Mesenchymal stem cell (in vitro differentiated cells and primary cell): ENCODE measurements at regions not wholly inside any gene's neighbourhood (a gene's known extent, or its start where the extent isn't known, plus 50 kb on each side); places are given as distances from the start of the nearest gene placed in this dataset.

ENCODE experiments used
- DNase-seq: peaks from one replicate; pipeline ENCODE4 v3.0.0-alpha.2; 2013
- H2AFZ ChIP-seq: one replicate; pipeline ENCODE4 v1.6.1; 2013; ENCODE audit warnings: low read depth, mild to moderate bottlenecking, control low read depth, inconsistent platforms, low read length, moderate library complexity
- H2AK5ac ChIP-seq: 2 replicates; pipeline ENCODE4 v1.6.1; 2013; ENCODE audit warnings: low read length, moderate library complexity, mild to moderate bottlenecking, inconsistent platforms; ENCODE audit not compliant: severe bottlenecking
- H2BK120ac ChIP-seq: one replicate; pipeline ENCODE4 v1.6.1; 2013; ENCODE audit warnings: low read depth, mild to moderate bottlenecking, inconsistent platforms, low read length, moderate library complexity
- H2BK12ac ChIP-seq, 2 experiments: one replicate each; pipeline ENCODE4 v1.6.1; 2013; ENCODE audit warnings: inconsistent platforms in 2 of 2, low read length in 2 of 2, mild to moderate bottlenecking in 2 of 2, moderate library complexity in 2 of 2, control low read depth in 1 of 2
- H2BK15ac ChIP-seq: one replicate; pipeline ENCODE4 v1.6.1; 2013; ENCODE audit warnings: mild to moderate bottlenecking, low read depth, inconsistent platforms; ENCODE audit not compliant: poor library complexity, severe bottlenecking
- H2BK5ac ChIP-seq: 2 replicates; pipeline ENCODE4 v1.6.1; 2013; ENCODE audit warnings: low read depth, mild to moderate bottlenecking, low read length, control low read depth, inconsistent platforms; ENCODE audit not compliant: poor library complexity, severe bottlenecking
- H3K14ac ChIP-seq, 2 experiments: one replicate each; pipeline ENCODE4 v1.6.1; 2013; ENCODE audit warnings: inconsistent platforms in 2 of 2, low read length in 2 of 2, control low read depth in 1 of 2, mild to moderate bottlenecking in 1 of 2, moderate library complexity in 1 of 2
- H3K18ac ChIP-seq, 2 experiments: one replicate each; pipeline ENCODE4 v1.6.1; 2013; ENCODE audit warnings: inconsistent platforms in 2 of 2, low read length in 2 of 2, control low read depth in 1 of 2, low read depth in 1 of 2, mild to moderate bottlenecking in 1 of 2
- H3K23ac ChIP-seq, 2 experiments: one replicate each; pipeline ENCODE4 v1.6.1; 2013; ENCODE audit warnings: inconsistent platforms in 2 of 2, low read length in 2 of 2, mild to moderate bottlenecking in 2 of 2, moderate library complexity in 2 of 2, control low read depth in 1 of 2
- H3K27ac ChIP-seq: 2 replicates; pipeline ENCODE4 v1.5.1; 2013; ENCODE audit warnings: mild to moderate bottlenecking, moderate library complexity, low read length, control low read depth, inconsistent platforms; ENCODE audit not compliant: poor library complexity, severe bottlenecking
- H3K27me3 ChIP-seq, 2 experiments: 2 replicates each; pipeline versions ENCODE4 v1.6.1 to v1.7.0; 2013; ENCODE audit warnings: low read length in 2 of 2, mild to moderate bottlenecking in 2 of 2, moderate library complexity in 2 of 2, control low read depth in 1 of 2, inconsistent platforms in 1 of 2; ENCODE audit not compliant: control insufficient read depth in 1 of 2, insufficient read depth in 1 of 2
- H3K36me3 ChIP-seq, 2 experiments: 2 replicates each; pipeline versions ENCODE4 v1.6.1 to v1.7.0; 2013; ENCODE audit warnings: low read length in 2 of 2, control low read depth in 1 of 2, inconsistent platforms in 1 of 2, low read depth in 1 of 2, mild to moderate bottlenecking in 1 of 2; ENCODE audit not compliant: insufficient read depth in 2 of 2, control insufficient read depth in 1 of 2
- H3K4ac ChIP-seq, 2 experiments: one replicate each; pipeline ENCODE4 v1.6.1; 2013; ENCODE audit warnings: inconsistent platforms in 2 of 2, low read length in 2 of 2, mild to moderate bottlenecking in 2 of 2, moderate library complexity in 2 of 2, control low read depth in 1 of 2, low read depth in 1 of 2
- H3K4me1 ChIP-seq: 2 replicates; pipeline ENCODE4 v1.6.1; 2013; ENCODE audit warnings: low read depth, low read length, control low read depth; ENCODE audit not compliant: control insufficient read depth, insufficient read depth
- H3K4me2 ChIP-seq: 2 replicates; pipeline ENCODE4 v1.6.1; 2013; ENCODE audit warnings: low read length, mild to moderate bottlenecking, inconsistent platforms; ENCODE audit not compliant: poor library complexity, severe bottlenecking
- H3K4me3 ChIP-seq, 2 experiments: 2 replicates each; pipeline versions ENCODE4 v1.5.1 to v1.7.0; 2013; ENCODE audit warnings: low read length in 2 of 2, mild to moderate bottlenecking in 2 of 2, control low read depth in 1 of 2, low read depth in 1 of 2; ENCODE audit not compliant: insufficient read depth in 1 of 2
- H3K79me1 ChIP-seq: replicated peaks from 2 replicates; pipeline ENCODE4 v1.6.1; 2013; ENCODE audit warnings: mild to moderate bottlenecking, control low read depth, low read length, inconsistent platforms; ENCODE audit not compliant: poor library complexity, severe bottlenecking
- H3K9ac ChIP-seq: 2 replicates; pipeline ENCODE4 v1.7.0; 2013; ENCODE audit warnings: mild to moderate bottlenecking, low read length, moderate library complexity
- H3K9me3 ChIP-seq: 2 replicates; pipeline ENCODE4 v1.7.0; 2013; ENCODE audit warnings: mild to moderate bottlenecking, low read length; ENCODE audit not compliant: control insufficient read depth
- H4K8ac ChIP-seq: one replicate; pipeline ENCODE4 v1.6.1; 2013; ENCODE audit warnings: inconsistent platforms, mild to moderate bottlenecking, low read length, moderate library complexity
- H4K91ac ChIP-seq: one replicate; pipeline ENCODE4 v1.6.1; 2013; ENCODE audit warnings: mild to moderate bottlenecking, low read length, inconsistent platforms
- WGBS: methylation state at CpG from one replicate; pipeline ENCODE4 v1.1.7; 2013; ENCODE audit warnings: mixed read lengths; 5-methylcytosine and 5-hydroxymethylcytosine counted together

GRCh38 chr5:176184608-176185132 lies 53.6 kb upstream of the SIMC1 start:
- H3K14ac ChIP-seq, result no peak overlapping the region
- H2AK5ac ChIP-seq, result no peak overlapping the region
- H3K4me1 ChIP-seq, result peaks cover 4% of the 10 kb centered on the region
- no peak overlapping the region for H3K4me2 ChIP-seq
- no peak overlapping the region for H3K27ac ChIP-seq
- DNase-seq, result no peak
- no peak overlapping the region for H2BK15ac ChIP-seq
- H3K4ac ChIP-seq, result no peak overlapping the region
- H3K27me3 ChIP-seq, result peaks cover 12 to 17% of the 10 kb centered on the region in 2 experiments
- no peak overlapping the region for H4K8ac ChIP-seq
- no peak overlapping the region for H2AFZ ChIP-seq
- no peak overlapping the region for H3K4me3 ChIP-seq
- no peak overlapping the region for H2BK120ac ChIP-seq
- H3K18ac ChIP-seq, result no peak overlapping the region
- H4K91ac ChIP-seq, result no peak overlapping the region
- H3K9me3 ChIP-seq, result no peaks in the 10 kb centered on the region
- H3K36me3 ChIP-seq, result no peaks in the 10 kb centered on the region
- H3K79me1 ChIP-seq, result no peaks in the 10 kb centered on the region
- H2BK5ac ChIP-seq, result no peak overlapping the region
- WGBS, result 86% methylated on average over 6 of the region's 6 CpGs
- no peak overlapping the region for H2BK12ac ChIP-seq
- H3K23ac ChIP-seq, result no peak overlapping the region
- H3K9ac ChIP-seq, result no peak overlapping the region

- Histone ChIP-seq H3K18ac (no peak overlapping the region), H3K27ac (no peak overlapping the region), H2BK5ac (no peak overlapping the region), H4K91ac (no peak overlapping the region), H3K9me3 (no peaks in the 10 kb centered on the region), H3K4me1 (peaks cover 4% of the 10 kb centered on the region), H3K4me2 (no peak overlapping the region), H4K8ac (no peak overlapping the region), H2AFZ (no peak overlapping the region), H3K36me3 (no peaks in the 10 kb centered on the region), H2BK120ac (no peak overlapping the region), H2AK5ac (no peak overlapping the region), H2BK15ac (no peak overlapping the region), H2BK12ac (no peak overlapping the region), H3K27me3 (peaks cover 12 to 14% of the 10 kb centered on the region in 2 experiments), H3K4ac (no peak overlapping the region), H3K14ac (no peak overlapping the region), H3K9ac (no peak overlapping the region), H3K79me1 (no peaks in the 10 kb centered on the region), H3K4me3 (no peak overlapping the region), H3K23ac (no peak overlapping the region)
- WGBS, result 71% methylated on average over 7 of the region's 9 CpGs
- DNase-seq, result no peak
Observed at GRCh38 chr5:176185133-176185733, 53.0 kb upstream of the SIMC1 start.

- no peak overlapping the region for H2BK15ac ChIP-seq
- no peak overlapping the region for H2AFZ ChIP-seq
- H3K9me3 ChIP-seq, result no peaks in the 10 kb centered on the region
- no peak overlapping the region for H3K4me3 ChIP-seq
- H3K27ac ChIP-seq, result no peak overlapping the region
- H3K14ac ChIP-seq, result no peak overlapping the region
- H2AK5ac ChIP-seq, result no peak overlapping the region
- no peaks in the 10 kb centered on the region for H3K79me1 ChIP-seq
- no peak for DNase-seq
- H2BK120ac ChIP-seq, result no peak overlapping the region
- H3K4me2 ChIP-seq, result no peak overlapping the region
- H3K23ac ChIP-seq, result no peak overlapping the region
- peaks cover 12 to 14% of the 10 kb centered on the region in 2 experiments for H3K27me3 ChIP-seq
- H3K36me3 ChIP-seq, result no peaks in the 10 kb centered on the region
- no peak overlapping the region for H2BK5ac ChIP-seq
- no peak overlapping the region for H4K91ac ChIP-seq
- H4K8ac ChIP-seq, result no peak overlapping the region
- WGBS, result 93% methylated on average over 2 of the region's 3 CpGs
- peaks cover 2% of the 10 kb centered on the region for H3K4me1 ChIP-seq
- H3K4ac ChIP-seq, result no peak overlapping the region
- no peak overlapping the region for H3K9ac ChIP-seq
- H2BK12ac ChIP-seq, result no peak overlapping the region
- H3K18ac ChIP-seq, result no peak overlapping the region
Observed at GRCh38 chr5:176186107-176186506, 52.1 kb upstream of the SIMC1 start.

GRCh38 chr5:176187276-176188062 lies 50.8 kb upstream of the SIMC1 start:
- Histone ChIP-seq H2AFZ (no peak overlapping the region), H3K27me3 (peaks cover 7 to 15% of the 10 kb centered on the region in 2 experiments), H4K8ac (no peak overlapping the region), H3K4me1 (no peaks in the 10 kb centered on the region), H3K4ac (no peak overlapping the region), H3K18ac (no peak overlapping the region), H3K27ac (no peak overlapping the region), H2BK15ac (no peak overlapping the region), H2BK12ac (no peak overlapping the region), H3K23ac (no peak overlapping the region), H3K79me1 (no peaks in the 10 kb centered on the region), H3K4me3 (no peak overlapping the region), H2BK120ac (no peak overlapping the region), H3K14ac (no peak overlapping the region), H3K9ac (no peak overlapping the region), H3K36me3 (no peaks in the 10 kb centered on the region), H2AK5ac (no peak overlapping the region), H2BK5ac (no peak overlapping the region), H3K9me3 (no peaks in the 10 kb centered on the region), H3K4me2 (no peak overlapping the region), H4K91ac (no peak overlapping the region)
- WGBS, result 76% methylated on average over 17 of the region's 17 CpGs
- DNase-seq, result no peak
